ENCODE measurements at regions not wholly inside any gene's neighbourhood (a gene's known extent, or its start where the extent isn't known, plus 50 kb on each side); places are given as distances from the start of the nearest gene placed in this dataset.

DNA sequence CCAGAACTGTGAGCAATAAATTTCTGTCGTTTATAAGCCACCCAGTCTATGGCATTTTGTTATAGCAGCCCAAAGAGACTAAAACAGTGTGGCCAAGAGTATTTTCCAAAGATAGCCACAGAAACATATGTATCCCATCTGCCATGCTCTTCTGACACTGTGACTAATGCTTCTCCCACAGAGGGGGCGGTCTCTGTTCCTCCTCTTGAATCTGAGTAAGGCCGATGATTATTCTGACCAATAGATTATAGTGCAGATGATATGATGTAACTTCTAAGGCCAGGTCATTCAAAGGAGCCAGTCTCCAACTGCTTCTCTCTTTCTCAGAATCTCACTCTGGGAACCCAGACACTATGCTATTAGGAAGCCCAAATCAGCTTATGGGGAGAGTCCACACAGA lies 570.7 kb downstream of the BCOR start:
- Histone ChIP-seq H3K14ac (ENCODE audit: insufficient read depth, low read length) (no peak overlapping the region), H2BK20ac (ENCODE audit: low read depth, low read length, poor library complexity, severe bottlenecking) (no peak overlapping the region), H2BK15ac (ENCODE audit: low read depth, low read length) (no peak overlapping the region), H4K20me1 (ENCODE audit: control insufficient read depth, insufficient read depth, insufficient read length) (no peaks in the 10 kb centered on the region), H2BK120ac (ENCODE audit: low read depth, low read length, poor library complexity, severe bottlenecking) (no peak overlapping the region), H3K9ac (ENCODE audit: extremely low read depth, insufficient read length, low read length) (no peak overlapping the region), H3K4me2 (ENCODE audit: insufficient read depth, insufficient read length, low read length) (no peak overlapping the region), H4K5ac (ENCODE audit: insufficient read length, low read depth, low read length) (no peak overlapping the region), H3K4me1 (ENCODE audit: insufficient read depth, low read length) (peaks cover 2% of the 10 kb centered on the region), H3K56ac (ENCODE audit: insufficient read length, low read depth, low read length) (no peak overlapping the region), H3K27me3 (ENCODE audit: insufficient read depth, low read length) (no peaks in the 10 kb centered on the region), H2BK12ac (ENCODE audit: insufficient read length, low read depth, low read length) (no peak overlapping the region), H3K79me1 (ENCODE audit: insufficient read depth, low read depth, low read length, poor library complexity, severe bottlenecking) (no peaks in the 10 kb centered on the region), H2BK5ac (ENCODE audit: insufficient read length, low read length) (no peak overlapping the region), H3K9me3 (ENCODE audit: control insufficient read depth, low read depth, low read length) (no peaks in the 10 kb centered on the region), H2AK5ac (ENCODE audit: insufficient read length, low read length) (no peak overlapping the region), H2AFZ (ENCODE audit: low read length) (no peak overlapping the region), H3K23me2 (ENCODE audit: insufficient read length, low read depth, low read length, poor library complexity, severe bottlenecking) (no peaks in the 10 kb centered on the region), H3K18ac (ENCODE audit: insufficient read length, low read depth, low read length) (no peak overlapping the region), H4K91ac (ENCODE audit: insufficient read length, low read depth, low read length) (no peak overlapping the region), H3K79me2 (ENCODE audit: insufficient read depth, low read length) (no peaks in the 10 kb centered on the region), H4K8ac (replicated peaks; ENCODE audit: insufficient read length, low read depth, low read length) (no peak overlapping the region), H3T11ph (ENCODE audit: low read length) (no peak overlapping the region), H3K4ac (ENCODE audit: low read depth, low read length) (no peak overlapping the region), H3K27ac (ENCODE audit: insufficient read length, low read depth, low read length) (no peak overlapping the region), H3K23ac (ENCODE audit: insufficient read length, low read depth, low read length) (no peak overlapping the region)
- peaks cover 5 to 9% (median 7%) of the 10 kb centered on the region in 3 experiments; a peak in 6 of 7 replicates for H3K36me3 Mint-ChIP-seq (ENCODE audit: insufficient read depth in 1 of 3, low read depth in 3 of 3)
- H3K27me3 Mint-ChIP-seq (ENCODE audit: low read depth), result peaks cover 3% of the 10 kb centered on the region
- H3K9me3 Mint-ChIP-seq, result peaks cover 55 to 79% of the 10 kb centered on the region in 2 experiments
- H3K27ac Mint-ChIP-seq, result no peak overlapping the region
- DNase-seq, result no peak
- peaks cover 0 to 2% of the 10 kb centered on the region in 2 experiments; a peak in 1 of 4 replicates for H3K4me1 Mint-ChIP-seq
- TF ChIP-seq, protein P1, sequence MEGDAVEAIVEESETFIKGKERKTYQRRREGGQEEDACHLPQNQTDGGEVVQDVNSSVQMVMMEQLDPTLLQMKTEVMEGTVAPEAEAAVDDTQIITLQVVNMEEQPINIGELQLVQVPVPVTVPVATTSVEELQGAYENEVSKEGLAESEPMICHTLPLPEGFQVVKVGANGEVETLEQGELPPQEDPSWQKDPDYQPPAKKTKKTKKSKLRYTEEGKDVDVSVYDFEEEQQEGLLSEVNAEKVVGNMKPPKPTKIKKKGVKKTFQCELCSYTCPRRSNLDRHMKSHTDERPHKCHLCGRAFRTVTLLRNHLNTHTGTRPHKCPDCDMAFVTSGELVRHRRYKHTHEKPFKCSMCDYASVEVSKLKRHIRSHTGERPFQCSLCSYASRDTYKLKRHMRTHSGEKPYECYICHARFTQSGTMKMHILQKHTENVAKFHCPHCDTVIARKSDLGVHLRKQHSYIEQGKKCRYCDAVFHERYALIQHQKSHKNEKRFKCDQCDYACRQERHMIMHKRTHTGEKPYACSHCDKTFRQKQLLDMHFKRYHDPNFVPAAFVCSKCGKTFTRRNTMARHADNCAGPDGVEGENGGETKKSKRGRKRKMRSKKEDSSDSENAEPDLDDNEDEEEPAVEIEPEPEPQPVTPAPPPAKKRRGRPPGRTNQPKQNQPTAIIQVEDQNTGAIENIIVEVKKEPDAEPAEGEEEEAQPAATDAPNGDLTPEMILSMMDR (conservative IDR thresholded peaks at IDR 0.05), result no peak
- H3K4me3 Mint-ChIP-seq, result no peak overlapping the region
- WGBS (ENCODE audit: extremely low coverage, insufficient read length, low lambda C conversion rate), result no CpG with 5 or more reads among the region's 3 CpGs

Measured in H9 (cell line).